Natural killer cell (primary cell): ENCODE measurements at regions not wholly inside any gene's neighbourhood (a gene's known extent, or its start where the extent isn't known, plus 50 kb on each side); places are given as distances from the start of the nearest gene placed in this dataset.

Experiments
- ATAC-seq, 3 donors: fragments of 150-1000 bp in 2 of 3; fragments of 200-7000 bp in 1 of 3; cut with Tn5 transposase; 1 replicate in 1 of 3; 2 replicates in 2 of 3; pipeline ENCODE4 v1.10.0; 2021; ENCODE audit warnings: mild to moderate bottlenecking in 2 of 3, moderate library complexity in 2 of 3
- DNase-seq, 2 donors: peaks; one replicate each; pipeline versions ENCODE4 v3.0.0 to v3.0.0-alpha.2; 2013 to 2021; ENCODE audit warnings: mixed read lengths in 1 of 2
- H3K27ac ChIP-seq: one replicate; pipeline ENCODE4 v1.5.1; 2013; ENCODE audit warnings: mild to moderate bottlenecking, low read length
- H3K27me3 ChIP-seq: one replicate; pipeline ENCODE4 v1.6.1; 2013; ENCODE audit warnings: low read length; ENCODE audit not compliant: control insufficient read depth, insufficient read depth
- H3K36me3 ChIP-seq: one replicate; pipeline ENCODE4 v1.6.1; 2013; ENCODE audit warnings: low read length; ENCODE audit not compliant: control insufficient read depth, insufficient read depth
- H3K4me1 ChIP-seq: one replicate; pipeline ENCODE4 v1.6.1; 2013; ENCODE audit warnings: low read length; ENCODE audit not compliant: control insufficient read depth, insufficient read depth
- H3K4me3 ChIP-seq: one replicate; pipeline ENCODE4 v1.5.1; 2013; ENCODE audit warnings: low read length
- H3K9me3 ChIP-seq: one replicate; pipeline ENCODE4 v1.6.1; 2013; ENCODE audit warnings: low read length; ENCODE audit not compliant: control insufficient read depth, insufficient read depth
- H3K27ac Mint-ChIP-seq, 2 donors: one replicate each; pipeline ENCODE4 v1.8.0; 2022; ENCODE audit warnings: mild to moderate bottlenecking in 2 of 2, mixed read lengths in 2 of 2, moderate library complexity in 1 of 2
- H3K27me3 Mint-ChIP-seq, 2 donors: one replicate each; pipeline ENCODE4 v1.8.0; 2022; ENCODE audit warnings: low read depth in 2 of 2, mixed read lengths in 2 of 2
- H3K36me3 Mint-ChIP-seq: one replicate; pipeline ENCODE4 v1.8.0; 2022; ENCODE audit warnings: mixed read lengths
- H3K4me1 Mint-ChIP-seq, 2 donors: one replicate each; pipeline ENCODE4 v1.8.0; 2022; ENCODE audit warnings: mixed read lengths in 2 of 2
- H3K4me3 Mint-ChIP-seq: one replicate; pipeline ENCODE4 v1.8.0; 2022; ENCODE audit warnings: mild to moderate bottlenecking, moderate library complexity, mixed read lengths
- H3K9me3 Mint-ChIP-seq, 2 donors: one replicate each; pipeline ENCODE4 v1.8.0; 2022; ENCODE audit warnings: mixed read lengths in 2 of 2
- WGBS: methylation state at CpG from one replicate; pipeline ENCODE4 v1.1.7; 2013; ENCODE audit warnings: missing lambda C conversion rate; ENCODE audit not compliant: insufficient coverage; 5-methylcytosine and 5-hydroxymethylcytosine counted together
- intact Hi-C: fragments of 100-400 bp; cut with micrococcal nuclease; formaldehyde crosslinking; loops from one replicate; pipeline ENCODE4 v1.14.2; 2022
- TF ChIP-seq, protein P1 (sequence below): fragments of 200-600 bp; IDR thresholded peaks from one replicate; pipeline ENCODE4 v1.8.0; 2022; ENCODE audit warnings: antibody characterized with exemption

DNA sequence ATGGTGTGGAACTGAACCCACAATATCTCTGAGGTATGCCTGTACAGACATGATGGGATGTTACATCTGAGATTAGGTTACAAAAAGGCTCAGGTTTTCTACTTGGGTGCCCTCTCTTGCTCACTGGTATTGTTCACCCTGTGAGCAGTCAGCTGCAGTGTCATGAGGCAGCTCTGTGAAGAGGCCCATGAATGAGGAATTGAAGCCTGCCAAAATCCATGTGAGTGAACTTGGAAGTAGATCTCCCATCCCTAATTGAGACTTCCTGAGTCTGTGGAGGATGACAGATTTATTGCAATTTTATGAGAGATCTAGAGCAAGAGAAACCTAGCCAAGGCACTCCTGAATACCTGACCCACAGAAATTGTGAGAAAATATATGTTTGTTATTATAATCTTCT, 404.9 kb upstream of the ZEB2 start:
- Mint-ChIP-seq H3K27ac (no peak overlapping the region), H3K36me3 (peaks cover 27% of the 10 kb centered on the region), H3K4me1 (peaks cover 8 to 14% of the 10 kb centered on the region in 2 donors), H3K9me3 (peaks cover 10 to 11% of the 10 kb centered on the region in 2 donors), H3K4me3 (no peak overlapping the region), H3K27me3 (peaks cover 4 to 7% of the 10 kb centered on the region in 2 donors)
- intact Hi-C loops, result no loop called here
- H3K4me3 ChIP-seq, result no peak overlapping the region
- no peaks in the 10 kb centered on the region for H3K9me3 ChIP-seq
- H3K27ac ChIP-seq, result no peak overlapping the region
- H3K4me1 ChIP-seq, result no peaks in the 10 kb centered on the region
- DNase-seq (no peak), ATAC-seq (no peak)
- H3K36me3 ChIP-seq, result no peaks in the 10 kb centered on the region
- TF ChIP-seq, protein P1, sequence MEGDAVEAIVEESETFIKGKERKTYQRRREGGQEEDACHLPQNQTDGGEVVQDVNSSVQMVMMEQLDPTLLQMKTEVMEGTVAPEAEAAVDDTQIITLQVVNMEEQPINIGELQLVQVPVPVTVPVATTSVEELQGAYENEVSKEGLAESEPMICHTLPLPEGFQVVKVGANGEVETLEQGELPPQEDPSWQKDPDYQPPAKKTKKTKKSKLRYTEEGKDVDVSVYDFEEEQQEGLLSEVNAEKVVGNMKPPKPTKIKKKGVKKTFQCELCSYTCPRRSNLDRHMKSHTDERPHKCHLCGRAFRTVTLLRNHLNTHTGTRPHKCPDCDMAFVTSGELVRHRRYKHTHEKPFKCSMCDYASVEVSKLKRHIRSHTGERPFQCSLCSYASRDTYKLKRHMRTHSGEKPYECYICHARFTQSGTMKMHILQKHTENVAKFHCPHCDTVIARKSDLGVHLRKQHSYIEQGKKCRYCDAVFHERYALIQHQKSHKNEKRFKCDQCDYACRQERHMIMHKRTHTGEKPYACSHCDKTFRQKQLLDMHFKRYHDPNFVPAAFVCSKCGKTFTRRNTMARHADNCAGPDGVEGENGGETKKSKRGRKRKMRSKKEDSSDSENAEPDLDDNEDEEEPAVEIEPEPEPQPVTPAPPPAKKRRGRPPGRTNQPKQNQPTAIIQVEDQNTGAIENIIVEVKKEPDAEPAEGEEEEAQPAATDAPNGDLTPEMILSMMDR, result no peak
- no peaks in the 10 kb centered on the region for H3K27me3 ChIP-seq

DNA sequence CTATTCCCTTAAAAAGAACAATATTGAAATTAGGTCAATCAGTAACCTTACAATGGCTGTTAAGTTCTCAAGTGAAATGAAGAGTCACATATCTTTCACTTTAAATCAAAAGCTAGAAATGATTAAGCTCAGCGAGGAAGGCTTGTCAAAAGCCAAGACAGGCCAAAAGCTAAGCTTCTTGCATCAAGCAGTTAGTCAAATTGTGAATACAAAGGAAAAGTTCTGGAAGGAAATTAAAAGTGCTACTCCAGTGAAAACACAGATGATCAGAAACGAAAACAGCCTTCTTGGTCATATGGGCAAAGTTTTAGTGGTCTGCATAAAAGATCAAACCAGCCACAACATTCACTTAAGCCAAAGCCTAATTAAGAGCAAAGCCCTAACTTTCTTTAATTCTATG, 402.6 kb upstream of the ZEB2 start:
- WGBS, result 38% methylated on average over 2 of the region's 2 CpGs
- Histone ChIP-seq H3K27ac (no peak overlapping the region), H3K27me3 (no peaks in the 10 kb centered on the region), H3K36me3 (no peaks in the 10 kb centered on the region), H3K4me3 (no peak overlapping the region), H3K4me1 (no peaks in the 10 kb centered on the region), H3K9me3 (no peaks in the 10 kb centered on the region)
- Mint-ChIP-seq H3K4me3 (no peak overlapping the region), H3K9me3 (peaks cover under 1% of the 10 kb centered on the region in 2 donors), H3K27ac (peak overlapping the region in 1 of 2 donors; percentile 4), H3K27me3 (peaks cover 0 to 4% of the 10 kb centered on the region in 2 donors), H3K4me1 (peaks cover 8 to 14% of the 10 kb centered on the region in 2 donors), H3K36me3 (peaks cover 11% of the 10 kb centered on the region)
- no peak for DNase-seq
- TF ChIP-seq, protein P1, result no peak
- intact Hi-C loops, result no loop called here
- ATAC-seq, result no peak

DNA sequence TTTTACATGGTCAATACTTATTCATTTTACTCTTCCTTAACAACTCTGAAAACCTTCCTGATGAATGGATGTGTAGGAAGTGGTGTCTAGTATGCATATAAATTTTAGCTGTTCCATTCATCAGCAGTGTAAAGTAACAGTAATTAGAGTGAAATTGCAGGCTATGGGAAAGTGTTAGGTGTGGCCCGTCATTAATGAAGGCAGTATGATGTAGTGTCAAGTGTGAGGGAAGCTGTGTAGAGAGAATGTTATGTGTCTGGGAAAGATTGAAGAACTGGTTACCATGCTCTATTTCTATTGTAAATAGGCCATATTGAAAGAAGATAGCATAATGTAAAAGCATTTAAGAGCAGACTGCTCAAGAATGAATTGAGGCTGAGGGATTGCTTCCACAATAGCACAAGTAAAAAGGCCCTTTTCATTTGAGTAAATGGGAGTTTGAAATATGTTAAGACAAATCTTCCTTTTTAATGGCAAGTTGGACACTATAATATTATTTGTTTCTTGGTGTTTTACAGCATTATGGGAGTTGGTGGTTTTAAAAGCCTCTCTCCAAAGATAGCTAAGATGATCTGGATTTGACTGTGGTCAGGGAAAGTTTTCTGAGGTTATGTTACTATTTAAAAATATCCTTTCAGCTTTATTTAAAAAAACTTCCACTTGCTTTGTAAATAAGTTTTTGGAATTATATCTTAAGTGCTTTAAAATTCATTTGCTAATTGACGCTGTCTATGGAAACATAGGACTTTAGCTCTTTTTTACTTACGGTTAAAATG, 401.0 kb upstream of the ZEB2 start:
- peaks cover 0 to 3% of the 10 kb centered on the region in 2 donors for H3K27me3 Mint-ChIP-seq
- DNase-seq, result no peak
- H3K27ac ChIP-seq, result no peak overlapping the region
- no peak overlapping the region for H3K4me3 Mint-ChIP-seq
- peaks cover 8 to 12% of the 10 kb centered on the region in 2 donors for H3K4me1 Mint-ChIP-seq
- no peaks in the 10 kb centered on the region for H3K9me3 Mint-ChIP-seq
- H3K4me1 ChIP-seq, result no peaks in the 10 kb centered on the region
- no peaks in the 10 kb centered on the region for H3K9me3 ChIP-seq
- H3K27ac Mint-ChIP-seq, result no peak overlapping the region
- no peaks in the 10 kb centered on the region for H3K36me3 ChIP-seq
- TF ChIP-seq, protein P1, result no peak
- no peaks in the 10 kb centered on the region for H3K27me3 ChIP-seq
- intact Hi-C loops, result no loop called here
- ATAC-seq, result no peak
- H3K4me3 ChIP-seq, result no peak overlapping the region
- 100% methylated on average over 1 of the region's 3 CpGs for WGBS
- H3K36me3 Mint-ChIP-seq, result peaks cover 2% of the 10 kb centered on the region
